ENCODE measurements at regions not wholly inside any gene's neighbourhood (a gene's known extent, or its start where the extent isn't known, plus 50 kb on each side); places are given as distances from the start of the nearest gene placed in this dataset.

GRCh38 chr11:130562549-130562948 is 114.1 kb downstream of the ADAMTS15 start:
- TF ChIP-seq CTCF (IDR thresholded peaks at IDR 0.05) (no peak), EP300 (IDR thresholded peaks at IDR 0.05) (no peak), POLR2A (IDR thresholded peaks at IDR 0.05) (no peak)
